ENCODE measurements at regions not wholly inside any gene's neighbourhood (a gene's known extent, or its start where the extent isn't known, plus 50 kb on each side); places are given as distances from the start of the nearest gene placed in this dataset.
"Not testable (repeated sequence)": the region's sequence is repeated elsewhere in the genome, so short reads cannot be mapped to it uniquely, and the experiment has no call there.

DNA sequence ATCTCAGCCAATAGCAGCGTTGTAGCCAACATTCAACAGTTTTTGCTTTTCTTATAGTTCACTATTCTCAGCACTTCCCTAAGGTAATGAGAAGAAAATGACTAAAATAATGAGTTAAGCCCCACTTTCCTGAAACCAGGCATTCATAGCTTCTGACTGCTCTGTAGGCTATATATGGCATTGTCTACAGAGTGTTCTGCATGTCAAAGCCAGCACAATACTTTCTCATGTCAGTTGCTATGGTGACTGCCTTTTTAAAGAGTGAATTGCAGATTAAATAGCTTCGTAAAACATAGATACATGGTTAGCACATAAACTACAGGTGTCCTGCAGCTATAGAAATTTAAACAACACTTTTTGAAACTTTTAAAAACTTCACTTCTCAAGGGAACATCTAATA lies 1256.1 kb upstream of the CNTN5 start:
- H3K9me3 ChIP-seq = peaks cover 0 to 5% (median 0%) of the 10 kb centered on the region in 4 donors
- H3K4me1 ChIP-seq = no peaks in the 10 kb centered on the region
- TF ChIP-seq, protein P1, sequence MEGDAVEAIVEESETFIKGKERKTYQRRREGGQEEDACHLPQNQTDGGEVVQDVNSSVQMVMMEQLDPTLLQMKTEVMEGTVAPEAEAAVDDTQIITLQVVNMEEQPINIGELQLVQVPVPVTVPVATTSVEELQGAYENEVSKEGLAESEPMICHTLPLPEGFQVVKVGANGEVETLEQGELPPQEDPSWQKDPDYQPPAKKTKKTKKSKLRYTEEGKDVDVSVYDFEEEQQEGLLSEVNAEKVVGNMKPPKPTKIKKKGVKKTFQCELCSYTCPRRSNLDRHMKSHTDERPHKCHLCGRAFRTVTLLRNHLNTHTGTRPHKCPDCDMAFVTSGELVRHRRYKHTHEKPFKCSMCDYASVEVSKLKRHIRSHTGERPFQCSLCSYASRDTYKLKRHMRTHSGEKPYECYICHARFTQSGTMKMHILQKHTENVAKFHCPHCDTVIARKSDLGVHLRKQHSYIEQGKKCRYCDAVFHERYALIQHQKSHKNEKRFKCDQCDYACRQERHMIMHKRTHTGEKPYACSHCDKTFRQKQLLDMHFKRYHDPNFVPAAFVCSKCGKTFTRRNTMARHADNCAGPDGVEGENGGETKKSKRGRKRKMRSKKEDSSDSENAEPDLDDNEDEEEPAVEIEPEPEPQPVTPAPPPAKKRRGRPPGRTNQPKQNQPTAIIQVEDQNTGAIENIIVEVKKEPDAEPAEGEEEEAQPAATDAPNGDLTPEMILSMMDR (IDR thresholded peaks at IDR 0.05) = no peak
- no peak for TF ChIP-seq POLR2A (IDR thresholded peaks at IDR 0.05)
- H3K36me3 ChIP-seq = no peaks in the 10 kb centered on the region
- no peak overlapping the region for H3K4me3 ChIP-seq
- no peak overlapping the region for H3K27ac ChIP-seq
- H3K27me3 ChIP-seq = no peaks in the 10 kb centered on the region
- DNase-seq = no peak

DNA sequence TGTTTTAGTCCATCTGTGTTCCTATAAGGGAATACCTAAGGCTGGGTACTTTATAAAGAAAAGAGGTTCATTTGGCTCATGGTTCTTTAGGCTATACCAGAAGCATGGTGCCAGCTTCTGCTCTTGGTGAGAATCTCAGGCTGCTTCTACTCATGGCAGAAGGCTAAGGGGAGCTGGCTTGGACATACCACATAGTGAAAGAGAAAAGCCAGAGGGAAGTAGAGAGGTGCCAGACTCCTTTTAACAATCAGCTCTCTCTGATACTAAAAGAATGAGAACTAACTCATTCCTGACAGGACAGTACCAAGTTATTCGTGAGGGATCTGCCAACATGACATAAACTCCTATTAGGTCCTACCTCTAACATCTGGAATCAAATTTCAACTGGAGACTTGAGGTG lies 1250.2 kb upstream of the CNTN5 start:
- H3K9me3 ChIP-seq = peaks cover 0 to 10% (median 0%) of the 10 kb centered on the region in 4 donors
- TF ChIP-seq, protein P1 (IDR thresholded peaks at IDR 0.05) = no peak
- TF ChIP-seq POLR2A (IDR thresholded peaks at IDR 0.05) = no peak
- no peak overlapping the region for H3K27ac ChIP-seq
- no peaks in the 10 kb centered on the region for H3K36me3 ChIP-seq
- no peak overlapping the region for H3K4me3 ChIP-seq
- H3K4me1 ChIP-seq = no peaks in the 10 kb centered on the region
- no peaks in the 10 kb centered on the region for H3K27me3 ChIP-seq
- no peak for DNase-seq

DNA sequence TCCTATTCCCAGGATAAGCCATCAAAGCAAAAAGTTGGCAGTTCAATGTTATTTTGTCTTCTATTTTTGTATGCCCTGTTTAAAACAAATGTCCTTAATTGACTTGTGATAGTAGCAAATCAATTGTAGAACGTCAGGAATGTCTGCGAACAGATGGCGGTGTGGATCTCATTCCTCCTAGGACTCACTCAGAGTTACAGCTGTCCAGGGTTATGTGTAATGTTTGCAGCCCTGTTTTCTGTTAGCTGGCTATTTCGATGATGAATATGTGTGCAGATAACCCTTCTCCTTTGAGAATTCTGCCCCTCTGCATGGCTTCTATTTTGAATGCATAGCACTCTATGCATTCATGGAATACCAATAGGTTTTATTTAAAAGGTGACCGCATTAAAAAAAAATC lies 1248.0 kb upstream of the CNTN5 start:
- no peak overlapping the region for H3K4me3 ChIP-seq
- H3K27me3 ChIP-seq = no peaks in the 10 kb centered on the region
- no peak for DNase-seq
- H3K4me1 ChIP-seq = no peaks in the 10 kb centered on the region
- no peaks in the 10 kb centered on the region for H3K36me3 ChIP-seq
- peaks cover 0 to 6% (median 0%) of the 10 kb centered on the region in 4 donors for H3K9me3 ChIP-seq
- H3K27ac ChIP-seq = no peak overlapping the region
- TF ChIP-seq POLR2A (IDR thresholded peaks at IDR 0.05) = no peak
- TF ChIP-seq, protein P1 (IDR thresholded peaks at IDR 0.05) = no peak

DNA sequence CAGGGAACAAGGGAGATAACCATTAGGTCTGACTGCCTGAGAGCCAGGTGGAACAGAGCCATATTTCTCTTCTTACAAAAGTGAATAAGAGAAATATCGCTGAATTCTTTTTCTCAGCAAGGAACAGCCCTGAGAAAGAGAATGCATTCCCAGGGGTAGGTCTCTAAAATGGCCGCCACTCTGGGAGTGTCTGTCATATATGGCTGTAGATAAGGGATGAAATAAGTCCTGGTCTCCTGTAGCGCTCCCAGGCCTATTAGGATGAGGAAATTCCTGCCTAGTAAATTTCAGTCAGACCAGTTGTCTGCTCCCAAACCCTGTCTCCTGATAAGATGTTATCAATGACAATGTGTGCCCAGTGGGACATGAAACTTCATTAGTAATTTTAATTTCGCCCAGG lies 1236.4 kb upstream of the CNTN5 start:
- H3K4me1 ChIP-seq, H3K4me3 ChIP-seq, DNase-seq, H3K36me3 ChIP-seq, H3K27ac ChIP-seq, H3K27me3 ChIP-seq, H3K9me3 ChIP-seq: not testable (repeated sequence)

DNA sequence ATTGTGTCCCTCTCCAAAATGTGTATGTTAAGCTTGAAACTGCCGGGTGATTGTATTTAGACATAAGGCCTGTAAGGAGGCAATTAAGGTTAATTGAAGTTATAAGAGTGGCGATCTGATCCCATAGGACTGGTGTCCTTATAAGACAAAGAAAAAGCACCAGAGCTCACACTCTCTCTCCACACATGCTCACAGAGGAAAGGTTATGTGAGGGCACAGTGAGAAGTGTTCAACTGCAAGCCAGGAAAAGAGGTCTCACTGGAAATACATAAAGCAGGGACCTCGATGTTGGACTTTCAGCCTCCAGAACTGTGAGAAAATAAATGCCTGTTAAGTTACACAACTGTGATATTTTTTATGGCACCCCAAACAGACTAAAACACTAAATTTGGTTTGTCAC lies 1233.8 kb upstream of the CNTN5 start:
- Histone ChIP-seq H3K4me3 (no peak overlapping the region), H3K9me3 (no peaks in the 10 kb centered on the region), H3K27me3 (no peaks in the 10 kb centered on the region), H3K27ac (no peak overlapping the region), H3K36me3 (no peaks in the 10 kb centered on the region), H3K4me1 (no peaks in the 10 kb centered on the region)
- no peak for TF ChIP-seq POLR2A (IDR thresholded peaks at IDR 0.05)
- TF ChIP-seq, protein P1 (IDR thresholded peaks at IDR 0.05) = no peak
- DNase-seq = no peak

DNA sequence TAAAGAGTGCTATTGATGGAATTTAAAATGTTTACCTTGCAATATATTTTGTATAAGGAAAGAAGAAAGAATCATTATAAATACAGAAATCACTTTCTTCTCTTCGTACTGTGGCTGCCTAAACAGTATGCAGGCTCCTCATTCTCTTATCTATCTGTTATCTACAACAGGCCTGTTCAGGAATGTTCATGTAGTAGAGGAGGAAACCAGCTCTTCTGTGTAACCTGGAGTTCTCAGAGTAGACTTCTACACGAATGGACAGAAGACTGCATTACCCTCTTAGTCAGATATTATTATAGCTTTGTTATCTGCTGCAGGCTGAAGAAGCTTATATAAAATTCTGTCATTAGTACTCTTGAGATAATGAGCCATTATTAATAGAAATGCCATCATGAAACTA lies 1225.9 kb upstream of the CNTN5 start:
- Histone ChIP-seq H3K4me3 (no peak overlapping the region), H3K9me3 (no peaks in the 10 kb centered on the region), H3K27me3 (no peaks in the 10 kb centered on the region), H3K27ac (no peak overlapping the region), H3K4me1 (no peaks in the 10 kb centered on the region), H3K36me3 (no peaks in the 10 kb centered on the region)
- DNase-seq = no peak
- TF ChIP-seq, protein P1 (IDR thresholded peaks at IDR 0.05) = no peak
- no peak for TF ChIP-seq POLR2A (IDR thresholded peaks at IDR 0.05)

Measured in Peyer's patch (tissue), 4 donors.